NT2/D1 (cell line): ENCODE measurements at regions not wholly inside any gene's neighbourhood (a gene's known extent, or its start where the extent isn't known, plus 50 kb on each side); places are given as distances from the start of the nearest gene placed in this dataset.

Experiments used
- SUZ12 ChIP-seq: IDR thresholded peaks from 2 replicates; pipeline ENCODE4 v1.6.1; 2011; ENCODE audit not compliant: insufficient read length, insufficient read depth; ENCODE audit errors: extremely low read depth
- YY1 ChIP-seq: IDR thresholded peaks from 2 replicates; pipeline ENCODE4 v1.6.1; 2011; ENCODE audit not compliant: insufficient read length, insufficient read depth
- ZNF274 ChIP-seq: IDR thresholded peaks from 2 replicates; pipeline ENCODE4 v1.6.1; 2011; ENCODE audit warnings: mild to moderate bottlenecking, low read depth, low read length

- TF ChIP-seq ZNF274 (no peak), YY1 (no peak), SUZ12 (no peak)
Observed at GRCh38 chr17:77644181-77645071, 314.1 kb upstream of the TNRC6C start.
